ENCODE measurements at regions not wholly inside any gene's neighbourhood (a gene's known extent, or its start where the extent isn't known, plus 50 kb on each side); places are given as distances from the start of the nearest gene placed in this dataset.

- Histone ChIP-seq H3K4me3 (ENCODE audit: low read length) (no peak overlapping the region), H3K27me3 (ENCODE audit: control insufficient read depth, insufficient read depth, low read length) (no peaks in the 10 kb centered on the region), H3K27ac (ENCODE audit: low read length) (no peak overlapping the region), H3K4me1 (ENCODE audit: control insufficient read depth, insufficient read depth, low read length) (no peaks in the 10 kb centered on the region), H3K9me3 (ENCODE audit: control insufficient read depth, insufficient read depth, low read length) (peaks cover 21% of the 10 kb centered on the region), H3K36me3 (ENCODE audit: control insufficient read depth, insufficient read depth, low read length) (no peaks in the 10 kb centered on the region)
- Mint-ChIP-seq H3K27ac (no peak overlapping the region), H3K27me3 (ENCODE audit: low read depth in 2 of 2) (no peaks in the 10 kb centered on the region), H3K4me3 (no peak overlapping the region), H3K36me3 (no peaks in the 10 kb centered on the region), H3K9me3 (peaks cover 10 to 16% of the 10 kb centered on the region in 2 donors), H3K4me1 (no peaks in the 10 kb centered on the region)
- no peak for TF ChIP-seq CTCF (IDR thresholded peaks at IDR 0.05)
- 94% methylated on average over 11 of the region's 11 CpGs for WGBS (ENCODE audit: insufficient coverage)
- no peak for DNase-seq
- ATAC-seq = no peak
- intact Hi-C loops (cut with micrococcal nuclease) = no loop called here
Observed at GRCh38 chr7:68420342-68421192, 1177.7 kb upstream of the AUTS2 start.

- Mint-ChIP-seq H3K9me3 (peaks cover 10 to 16% of the 10 kb centered on the region in 2 donors), H3K27me3 (ENCODE audit: low read depth in 2 of 2) (no peaks in the 10 kb centered on the region), H3K27ac (no peak overlapping the region), H3K4me1 (no peaks in the 10 kb centered on the region), H3K36me3 (no peaks in the 10 kb centered on the region), H3K4me3 (no peak overlapping the region)
- intact Hi-C loops (cut with micrococcal nuclease) = no loop called here
- Histone ChIP-seq H3K4me3 (ENCODE audit: low read length) (no peak overlapping the region), H3K4me1 (ENCODE audit: control insufficient read depth, insufficient read depth, low read length) (no peaks in the 10 kb centered on the region), H3K9me3 (ENCODE audit: control insufficient read depth, insufficient read depth, low read length) (peaks cover 15% of the 10 kb centered on the region), H3K27ac (ENCODE audit: low read length) (no peak overlapping the region), H3K36me3 (ENCODE audit: control insufficient read depth, insufficient read depth, low read length) (no peaks in the 10 kb centered on the region), H3K27me3 (ENCODE audit: control insufficient read depth, insufficient read depth, low read length) (no peaks in the 10 kb centered on the region)
- no peak for ATAC-seq
- WGBS (ENCODE audit: insufficient coverage) = 89% methylated on average over 3 of the region's 7 CpGs
- TF ChIP-seq CTCF (IDR thresholded peaks at IDR 0.05) = no peak
- DNase-seq = no peak
Observed at GRCh38 chr7:68421712-68422111, 1176.6 kb upstream of the AUTS2 start.

- Mint-ChIP-seq H3K36me3 (no peaks in the 10 kb centered on the region), H3K4me1 (no peaks in the 10 kb centered on the region)
Observed at GRCh38 chr7:68422281-68422680, 1176.0 kb upstream of the AUTS2 start.

More at GRCh38 chr7:68422281-68422680, 1176.0 kb upstream of the AUTS2 start:
- Mint-ChIP-seq H3K4me3 (no peak overlapping the region), H3K27me3 (ENCODE audit: low read depth in 2 of 2) (no peaks in the 10 kb centered on the region), H3K9me3 (peaks cover 12 to 18% of the 10 kb centered on the region in 2 donors), H3K27ac (no peak overlapping the region)
- Histone ChIP-seq H3K4me1 (ENCODE audit: control insufficient read depth, insufficient read depth, low read length) (no peaks in the 10 kb centered on the region), H3K27ac (ENCODE audit: low read length) (no peak overlapping the region), H3K36me3 (ENCODE audit: control insufficient read depth, insufficient read depth, low read length) (no peaks in the 10 kb centered on the region), H3K9me3 (ENCODE audit: control insufficient read depth, insufficient read depth, low read length) (peaks cover 18% of the 10 kb centered on the region), H3K27me3 (ENCODE audit: control insufficient read depth, insufficient read depth, low read length) (no peaks in the 10 kb centered on the region), H3K4me3 (ENCODE audit: low read length) (no peak overlapping the region)
- TF ChIP-seq CTCF (IDR thresholded peaks at IDR 0.05) = no peak
- intact Hi-C loops (cut with micrococcal nuclease) = no loop called here
- ATAC-seq (no peak), DNase-seq (no peak)
- WGBS (ENCODE audit: insufficient coverage) = 75% methylated on average over 4 of the region's 4 CpGs

All from natural killer cell (primary cell).